Calu3 (cell line): ENCODE measurements at regions not wholly inside any gene's neighbourhood (a gene's known extent, or its start where the extent isn't known, plus 50 kb on each side); places are given as distances from the start of the nearest gene placed in this dataset.
"Not testable (repeated sequence)": the region's sequence is repeated elsewhere in the genome, so short reads cannot be mapped to it uniquely, and the experiment has no call there.

Experiments
- BruUV-seq: library from RNA; stranded (reverse); fragments of 400-500 nt; replicated peaks from 2 replicates; lab custom pipeline; 2021; lab: Mats Ljungman, UMichigan
- CTCF ChIA-PET: fragments of 300-600 bp; sonication (Branson Sonifier 250); formaldehyde crosslinking; loops from one replicate; lab custom pipeline; 2022; ENCODE audit warnings: antibody characterized with exemption; lab: Charles Lee
- DNase-seq: peaks from one replicate; pipeline ENCODE4 v3.0.0; 2022
- H3K27ac Mint-ChIP-seq: one replicate; pipeline ENCODE4 v1.8.0; 2022; ENCODE audit warnings: mixed read lengths; ENCODE audit not compliant: unreplicated experiment
- H3K27me3 Mint-ChIP-seq: one replicate; pipeline ENCODE4 v1.8.0; 2022; ENCODE audit warnings: mixed read lengths; ENCODE audit not compliant: unreplicated experiment
- H3K36me3 Mint-ChIP-seq: one replicate; pipeline ENCODE4 v1.8.0; 2022; ENCODE audit warnings: mild to moderate bottlenecking, moderate library complexity, mixed read lengths; ENCODE audit not compliant: insufficient read depth, unreplicated experiment
- H3K4me1 Mint-ChIP-seq: one replicate; pipeline ENCODE4 v1.8.0; 2022; ENCODE audit warnings: mild to moderate bottlenecking, low read depth, mixed read lengths; ENCODE audit not compliant: unreplicated experiment
- H3K4me3 Mint-ChIP-seq: one replicate; pipeline ENCODE4 v1.8.0; 2022; ENCODE audit warnings: mild to moderate bottlenecking, low read depth, moderate library complexity, mixed read lengths; ENCODE audit not compliant: unreplicated experiment
- H3K9me3 Mint-ChIP-seq: one replicate; pipeline ENCODE4 v1.8.0; 2022; ENCODE audit warnings: low read depth, mixed read lengths; ENCODE audit not compliant: unreplicated experiment
- CTCF ChIP-seq: fragments of 200-600 bp; IDR thresholded peaks from one replicate; pipeline ENCODE4 v1.8.0; 2022; ENCODE audit warnings: antibody characterized with exemption; ENCODE audit not compliant: unreplicated experiment
- intact Hi-C: fragments of 100-400 bp; cut with micrococcal nuclease; formaldehyde crosslinking; loops from one replicate; pipeline ENCODE4 v1.10.0; 2022; ENCODE audit not compliant: unreplicated experiment

DNA sequence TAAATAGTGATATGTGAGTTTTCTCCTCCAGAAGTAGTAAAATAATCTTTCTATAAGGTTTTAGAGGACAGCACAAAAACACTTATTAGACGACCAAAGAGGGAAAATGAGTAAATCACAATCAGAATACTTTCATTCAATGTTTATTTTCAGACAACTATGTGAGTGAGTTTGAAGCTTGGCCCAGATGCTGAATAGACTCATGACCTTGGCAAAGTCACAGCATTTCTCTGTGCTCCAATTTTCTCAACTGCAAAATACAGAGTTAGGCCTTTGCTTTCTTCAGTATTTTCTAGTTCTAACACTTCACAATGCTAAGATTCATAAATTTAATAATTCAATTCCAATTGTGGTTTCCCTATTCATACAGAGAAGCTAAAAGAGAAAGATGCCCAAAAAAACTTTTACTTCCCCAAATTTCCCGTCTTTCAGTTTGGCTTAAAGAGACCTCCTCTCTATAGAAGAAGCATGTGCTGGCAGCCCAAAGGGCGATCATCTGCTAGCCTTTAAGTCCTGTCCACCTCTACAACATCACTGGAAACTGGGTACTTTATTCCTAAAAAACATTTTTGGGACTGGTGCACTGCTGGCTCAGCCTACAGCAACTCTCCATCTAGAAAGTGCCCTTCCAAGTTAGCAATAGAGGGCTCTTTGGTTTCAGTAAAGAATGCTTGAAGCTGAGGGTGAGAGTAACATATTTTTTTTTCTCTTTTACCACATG is 116.8 kb upstream of the GORAB start:
- DNase-seq, result no peak
- Mint-ChIP-seq H3K27me3 (no peaks in the 10 kb centered on the region), H3K27ac (no peak overlapping the region), H3K36me3 (no peaks in the 10 kb centered on the region), H3K4me1 (no peaks in the 10 kb centered on the region), H3K4me3 (no peak overlapping the region), H3K9me3 (peaks cover 6% of the 10 kb centered on the region)
- no peak for TF ChIP-seq CTCF
- intact Hi-C loops, result no loop called here
- CTCF ChIA-PET, result interaction anchor here (0.6 kb wide), 1 partner anchor 183 kb away, joined by 4 read pairs; no protein-coding TSS in a partner anchor
- BruUV-seq, result no TSS peak

DNA sequence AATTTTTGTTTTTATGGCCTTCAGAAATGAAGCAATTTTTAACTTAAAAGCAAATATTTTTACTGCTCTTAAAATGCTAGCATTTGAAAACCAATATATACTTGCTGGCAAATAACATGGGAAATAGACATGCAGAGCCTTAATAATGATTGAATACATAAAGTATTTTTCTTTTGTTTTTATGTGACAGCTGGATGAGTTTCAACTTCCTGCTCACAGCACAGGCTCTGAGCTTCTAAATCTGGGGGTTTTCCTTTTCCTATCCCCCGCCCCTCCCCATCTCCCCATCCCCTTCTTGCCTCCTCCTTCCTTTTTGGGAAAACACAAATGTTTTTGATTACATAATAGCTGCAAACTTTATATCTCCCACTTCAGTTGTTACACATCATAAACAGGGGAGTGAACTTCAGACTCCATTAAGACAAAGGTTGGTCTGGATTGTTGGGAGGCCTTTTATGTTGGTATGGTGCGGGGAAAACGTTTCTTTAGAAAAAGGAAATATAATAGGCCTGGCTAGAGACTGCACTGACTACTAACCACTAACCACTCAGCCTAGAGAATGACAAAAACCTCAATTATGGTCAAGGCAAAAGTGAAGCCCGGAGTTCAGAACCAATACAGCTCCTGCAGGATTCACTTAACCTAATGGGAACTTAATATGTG is 116.1 kb upstream of the GORAB start:
- no peak for DNase-seq
- no peak overlapping the region for H3K27ac Mint-ChIP-seq
- peaks cover 6% of the 10 kb centered on the region for H3K9me3 Mint-ChIP-seq
- H3K36me3 Mint-ChIP-seq, result no peaks in the 10 kb centered on the region
- CTCF ChIA-PET, result no interaction called here
- intact Hi-C loops, result no loop called here
- H3K27me3 Mint-ChIP-seq, result no peaks in the 10 kb centered on the region
- no TSS peak for BruUV-seq
- no peak overlapping the region for H3K4me3 Mint-ChIP-seq
- no peak for TF ChIP-seq CTCF
- H3K4me1 Mint-ChIP-seq, result no peaks in the 10 kb centered on the region

DNA sequence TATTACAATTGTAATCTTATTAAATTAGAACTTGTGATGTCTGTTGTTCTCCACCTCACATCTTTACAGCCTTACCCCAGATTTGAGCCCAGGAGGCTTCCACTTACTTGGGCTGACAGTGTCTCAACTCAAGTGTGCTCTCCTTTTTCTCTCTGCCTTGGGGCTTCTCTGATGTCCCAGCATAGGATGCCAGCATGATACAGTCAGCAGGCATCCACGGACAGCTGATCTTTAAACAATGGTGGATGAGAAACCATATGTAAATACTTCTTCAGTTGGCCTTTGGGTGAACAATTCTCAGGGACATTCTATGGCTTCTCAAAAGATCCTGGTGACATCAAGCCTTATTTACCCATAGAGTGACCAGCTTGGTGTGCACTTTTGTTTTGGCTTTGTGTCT is 107.6 kb upstream of the GORAB start:
- BruUV-seq, result no TSS peak
- no peaks in the 10 kb centered on the region for H3K27me3 Mint-ChIP-seq
- H3K27ac Mint-ChIP-seq, result no peak overlapping the region
- peaks cover 10% of the 10 kb centered on the region for H3K9me3 Mint-ChIP-seq
- no peak for DNase-seq
- intact Hi-C loops, result no loop called here
- CTCF ChIA-PET, result no interaction called here
- no peaks in the 10 kb centered on the region for H3K36me3 Mint-ChIP-seq
- no peak for TF ChIP-seq CTCF
- no peaks in the 10 kb centered on the region for H3K4me1 Mint-ChIP-seq
- no peak overlapping the region for H3K4me3 Mint-ChIP-seq

DNA sequence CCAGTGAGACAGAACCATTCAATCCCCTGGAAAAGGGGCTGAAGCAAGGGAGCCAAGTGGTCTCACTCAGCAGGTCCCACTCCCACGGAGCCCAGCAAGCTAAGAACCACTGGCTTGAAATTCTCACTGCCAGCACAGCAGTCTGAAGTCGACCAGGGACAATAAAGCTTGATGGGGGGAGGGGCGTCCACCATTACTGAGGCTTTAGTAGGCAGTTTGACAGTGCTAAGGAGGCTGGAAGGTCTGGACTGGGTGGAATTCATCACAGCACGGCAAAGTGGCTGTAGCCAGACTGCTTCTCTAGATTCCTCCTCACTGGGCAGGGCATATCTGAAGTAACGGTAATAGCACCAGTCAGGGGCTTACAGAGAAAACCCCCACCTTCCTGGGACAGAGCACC is 105.4 kb upstream of the GORAB start:
- H3K4me3 Mint-ChIP-seq, result no peak overlapping the region
- H3K36me3 Mint-ChIP-seq, result no peaks in the 10 kb centered on the region
- H3K9me3 Mint-ChIP-seq, result peaks cover 7% of the 10 kb centered on the region
- no peak overlapping the region for H3K27ac Mint-ChIP-seq
- CTCF ChIA-PET, result no interaction called here
- intact Hi-C loops, result no loop called here
- no peak for DNase-seq
- TF ChIP-seq CTCF, result no peak
- BruUV-seq, result no TSS peak
- H3K4me1 Mint-ChIP-seq, result no peaks in the 10 kb centered on the region
- no peaks in the 10 kb centered on the region for H3K27me3 Mint-ChIP-seq

- H3K27me3 Mint-ChIP-seq, H3K27ac Mint-ChIP-seq, H3K4me3 Mint-ChIP-seq, BruUV-seq, H3K36me3 Mint-ChIP-seq, DNase-seq, H3K4me1 Mint-ChIP-seq, intact Hi-C loops, CTCF ChIA-PET, H3K9me3 Mint-ChIP-seq: not testable (repeated sequence)
Observed at GRCh38 chr1:170427002-170427401, 105.0 kb upstream of the GORAB start.
